ACHN (cell line): ENCODE measurements at regions not wholly inside any gene's neighbourhood (a gene's known extent, or its start where the extent isn't known, plus 50 kb on each side); places are given as distances from the start of the nearest gene placed in this dataset.
"Not testable (repeated sequence)": the region's sequence is repeated elsewhere in the genome, so short reads cannot be mapped to it uniquely, and the experiment has no call there.

Experiments used
- DNase-seq: peaks from one replicate; pipeline ENCODE4 v3.0.0-alpha.2; 2015
- in situ Hi-C: cut with HindIII; loops from 2 replicates; pipeline ENCODE4 v1.10.0; 2017; ENCODE audit warnings: low sequenced_read_pairs, low pct_ligation_motif_present, low pct_unique_long_range_greater_than_20kb

- in situ Hi-C loops: no loop called here
- no peak for DNase-seq
Measured at GRCh38 chr6:109260701-109261100, 121.6 kb downstream of the CD164 start.

DNA sequence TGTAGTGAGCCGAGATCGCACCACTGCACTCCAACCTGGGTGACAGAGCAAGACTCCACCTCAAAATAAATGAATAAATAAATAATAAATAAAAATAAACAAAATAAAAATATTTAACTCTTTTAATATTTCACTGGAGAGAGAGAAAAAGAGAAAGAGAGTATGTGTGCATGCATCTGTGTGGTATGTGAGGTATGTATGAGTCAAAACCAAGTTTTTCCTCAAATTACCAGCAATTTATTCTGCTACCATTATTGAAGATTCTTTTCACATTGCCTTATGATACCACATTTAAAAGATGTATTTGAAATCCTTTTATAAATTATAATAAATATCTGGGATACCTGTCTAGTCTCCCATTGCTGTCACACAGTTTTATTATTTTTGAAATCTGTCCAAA, 122.1 kb downstream of the CD164 start:
- in situ Hi-C loops: no loop called here
- DNase-seq: peak; percentile 44

GRCh38 chr6:109258129-109258528, 124.1 kb downstream of the CD164 start:
- no peak for DNase-seq
- in situ Hi-C loops: no loop called here

- no peak for DNase-seq
- in situ Hi-C loops: no loop called here
Measured at GRCh38 chr6:109257494-109257893, 124.8 kb downstream of the CD164 start.

DNA sequence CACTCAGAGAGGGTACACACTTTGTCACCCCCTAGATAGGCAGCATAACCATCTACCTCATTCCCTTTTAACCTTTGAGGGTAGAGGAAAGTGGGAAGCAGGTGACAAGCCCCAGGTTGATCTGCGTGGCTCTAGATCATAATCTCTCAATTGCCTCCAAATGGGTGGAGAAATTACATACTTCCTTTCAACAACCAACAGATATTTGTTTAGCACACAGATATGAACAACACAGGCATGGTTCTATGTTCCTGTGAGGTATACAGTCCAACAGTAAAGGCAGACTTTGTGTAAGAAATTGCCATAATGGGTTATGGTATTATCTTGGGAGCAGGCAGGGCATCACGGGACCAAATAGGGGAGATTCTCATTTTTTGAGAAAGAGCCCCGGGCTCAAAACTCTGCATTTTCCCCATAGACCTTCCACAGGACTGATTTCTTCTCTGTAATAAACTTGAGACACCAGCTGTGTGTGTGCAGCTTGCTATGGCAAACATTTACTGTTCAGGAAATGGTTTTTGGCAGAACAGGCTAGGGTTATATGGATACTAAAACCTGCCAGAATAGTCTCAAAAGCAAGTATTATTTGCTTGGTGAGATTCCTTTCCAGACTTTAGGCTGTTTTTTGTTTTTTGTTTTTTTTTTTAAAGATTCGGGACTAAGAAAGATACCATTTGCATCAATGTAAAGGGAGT, 126.2 kb downstream of the CD164 start:
- DNase-seq: no peak
- in situ Hi-C loops: no loop called here

DNA sequence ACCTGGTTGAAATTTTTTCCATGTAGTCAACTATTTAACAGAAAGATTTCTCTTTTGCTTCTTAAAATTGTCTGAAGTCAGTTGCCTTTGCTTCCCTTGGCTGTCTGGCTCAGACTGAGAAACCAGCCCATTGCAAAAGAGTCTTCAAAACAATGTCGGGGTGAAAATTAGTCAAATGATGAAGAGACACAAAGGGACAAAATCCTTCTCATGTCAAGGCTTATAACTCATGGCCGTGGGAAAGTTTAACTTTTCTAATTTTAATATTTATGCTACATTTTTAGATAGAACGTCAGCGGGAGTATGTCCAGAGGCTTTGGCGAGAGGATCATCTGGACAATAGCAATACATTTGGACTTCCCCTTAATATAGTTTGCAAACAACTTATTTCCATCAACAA, 127.2 kb downstream of the CD164 start:
- in situ Hi-C loops: no loop called here
- DNase-seq: no peak

- in situ Hi-C loops: no loop called here
- no peak for DNase-seq
Measured at GRCh38 chr6:109253366-109253765, 128.9 kb downstream of the CD164 start.

GRCh38 chr6:109252261-109253041, 129.8 kb downstream of the CD164 start:
- DNase-seq: no peak
- in situ Hi-C loops: no loop called here

DNA sequence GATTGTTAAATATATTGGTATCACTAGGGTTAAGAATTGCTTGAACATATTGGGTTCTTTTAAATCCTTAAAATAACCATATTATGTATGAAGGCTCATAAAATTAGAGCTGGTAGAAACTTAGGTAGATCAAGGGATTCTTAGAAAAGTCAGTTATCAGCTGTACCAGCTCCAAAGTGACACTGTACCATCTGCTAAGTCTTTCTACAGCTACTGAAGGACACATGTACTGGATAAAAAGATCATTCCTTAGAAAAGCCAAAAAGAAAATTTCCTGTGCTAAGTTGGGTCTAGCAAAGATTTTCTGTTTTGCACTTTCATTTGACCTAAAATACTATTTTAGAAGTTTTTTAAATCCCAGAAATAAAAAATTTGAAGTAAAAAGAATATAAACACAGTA, 130.4 kb downstream of the CD164 start:
- no peak for DNase-seq
- in situ Hi-C loops: no loop called here

- in situ Hi-C loops, DNase-seq: not testable (repeated sequence)
Measured at GRCh38 chr6:109250544-109251156, 131.6 kb downstream of the CD164 start.

DNA sequence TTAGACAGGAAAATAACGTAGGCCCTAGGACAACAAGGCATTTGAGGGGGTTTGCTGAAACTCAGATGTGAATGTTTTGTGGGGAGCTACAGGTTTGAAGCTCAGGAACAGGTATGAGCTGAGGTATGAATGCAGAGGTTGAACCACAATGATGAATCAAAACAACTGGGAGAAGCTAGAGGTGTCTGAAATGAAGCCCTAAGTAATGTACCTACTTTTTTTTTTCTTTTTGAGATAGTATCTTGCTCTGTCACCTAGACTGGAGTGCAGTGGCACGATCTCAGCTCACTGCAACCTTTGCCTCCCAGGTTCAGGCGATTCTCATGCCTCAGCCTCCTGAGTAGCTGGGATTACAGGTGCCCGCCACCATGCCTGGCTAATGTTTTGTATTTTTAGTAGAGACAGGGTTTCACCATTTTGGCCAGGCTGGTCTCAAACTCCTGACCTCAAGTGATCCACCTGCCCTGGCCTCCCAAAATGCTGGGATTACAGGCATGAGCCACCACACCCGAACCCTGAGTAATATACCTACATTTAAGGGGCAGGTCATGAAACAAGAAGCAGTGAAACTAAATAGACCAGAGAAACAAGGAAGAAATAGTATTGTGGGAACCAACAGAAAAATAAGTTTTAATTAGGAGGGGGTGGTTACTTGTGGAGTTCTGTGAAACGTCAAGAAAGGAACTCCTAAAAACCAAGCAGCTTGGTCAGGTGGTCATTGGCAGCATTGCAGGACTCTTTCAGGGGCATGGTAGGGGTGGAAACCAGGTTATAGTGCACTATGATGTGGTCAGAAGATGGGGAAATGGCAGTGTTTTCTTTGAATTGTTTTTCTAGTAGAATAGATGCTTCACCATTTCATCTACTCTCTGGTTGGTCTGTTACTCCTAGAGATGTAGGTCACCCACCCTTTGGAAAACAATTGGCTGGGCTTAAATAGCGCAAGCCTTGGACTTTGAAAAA, 138.1 kb downstream of the CD164 start:
- in situ Hi-C loops: no loop called here
- DNase-seq: no peak

- in situ Hi-C loops: no loop called here
Measured at GRCh38 chr6:109242925-109243324, 139.3 kb downstream of the CD164 start.

DNA sequence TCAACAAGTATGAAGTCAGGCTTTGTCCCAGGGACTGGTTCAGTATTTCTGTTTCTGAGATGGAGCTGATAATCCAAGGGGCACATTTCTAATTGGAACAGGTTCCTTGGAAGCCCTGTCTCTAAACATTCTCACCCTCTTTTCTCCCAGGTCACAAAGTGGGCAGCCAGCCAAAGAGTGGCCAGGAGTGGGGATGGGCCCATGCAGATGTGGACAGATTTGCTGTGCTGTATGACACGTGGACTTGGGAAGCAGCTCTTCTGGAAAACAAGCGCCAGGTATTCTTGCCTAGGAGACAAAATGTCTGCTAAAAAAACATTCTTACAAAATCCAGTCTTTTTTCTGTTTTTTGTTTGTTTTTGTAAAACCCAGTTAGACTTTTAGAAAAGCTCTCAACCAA, 140.2 kb downstream of the CD164 start:
- in situ Hi-C loops: no loop called here
- no peak for DNase-seq

More at GRCh38 chr6:109242925-109243324, 139.3 kb downstream of the CD164 start:
- DNase-seq: no peak

DNA sequence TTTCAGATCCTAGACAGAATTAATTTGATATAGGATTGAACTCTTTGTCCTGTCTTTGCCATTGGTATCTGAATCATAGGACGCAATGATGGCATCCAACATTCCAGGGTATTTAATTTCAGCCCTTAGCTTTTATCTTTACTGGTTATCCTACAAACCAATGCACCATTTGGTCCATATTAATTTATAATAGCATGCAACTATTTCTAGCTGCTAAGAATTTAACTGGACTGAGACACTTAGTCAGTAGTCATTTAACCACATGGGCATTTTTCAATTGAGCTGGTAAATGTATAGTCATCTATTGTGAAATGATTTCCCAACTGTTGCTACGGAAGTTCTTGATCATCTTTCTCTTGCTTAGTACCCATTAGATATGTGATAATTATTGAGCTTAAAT, 141.1 kb downstream of the CD164 start:
- no peak for DNase-seq
- in situ Hi-C loops: no loop called here

- in situ Hi-C loops: no loop called here
- DNase-seq: no peak
Measured at GRCh38 chr6:109240370-109241084, 141.7 kb downstream of the CD164 start.

GRCh38 chr6:109239651-109240321, 142.5 kb downstream of the CD164 start:
- in situ Hi-C loops: no loop called here
- no peak for DNase-seq

- in situ Hi-C loops: no loop called here
- DNase-seq: no peak
Measured at GRCh38 chr6:109239160-109239559, 143.1 kb downstream of the CD164 start.

- in situ Hi-C loops: no loop called here
- DNase-seq: no peak
Measured at GRCh38 chr6:109238396-109238795, 143.1 kb downstream of the CEP57L1 start.
